A673 (cell line): ENCODE measurements at regions not wholly inside any gene's neighbourhood (a gene's known extent, or its start where the extent isn't known, plus 50 kb on each side); places are given as distances from the start of the nearest gene placed in this dataset.

Experiments
- CTCF ChIP-seq: fragments of 300-800, 200-600 bp; sonication (generic); conservative IDR thresholded peaks from 2 replicates; pipeline ENCODE4 v1.5.1; 2017; ENCODE audit warnings: low read depth, mild to moderate bottlenecking, antibody characterized with exemption, low read length, moderate library complexity, mixed read lengths
- EZH2 ChIP-seq: fragments of 200-600 bp; sonication (generic); IDR thresholded peaks from 2 replicates; pipeline ENCODE4 v1.6.1; 2017; ENCODE audit warnings: borderline replicate concordance, low read depth, mild to moderate bottlenecking, mixed read lengths, antibody characterized with exemption, low read length; ENCODE audit not compliant: poor library complexity, severe bottlenecking

- TF ChIP-seq CTCF (no peak), EZH2 (no peak)
These were observed 50.7 kb downstream of the TAS2R16 start for GRCh38 chr7:122944682-122945303.
